HCT116 (cell line): ENCODE measurements at regions not wholly inside any gene's neighbourhood (a gene's known extent, or its start where the extent isn't known, plus 50 kb on each side); places are given as distances from the start of the nearest gene placed in this dataset.

Experiments
- CBX3 ChIP-seq: IDR thresholded peaks from 2 replicates; pipeline ENCODE4 v1.6.1; 2012; ENCODE audit warnings: low read depth
- ELF1 ChIP-seq: IDR thresholded peaks from 2 replicates; pipeline ENCODE4 v1.6.1; 2012; ENCODE audit warnings: low read depth, borderline replicate concordance
- EZH2phosphoT487 ChIP-seq: fragments of 200-600 bp; IDR thresholded peaks from 2 replicates; pipeline ENCODE4 v1.6.1; 2018; ENCODE audit warnings: antibody characterized with exemption, borderline replicate concordance
- JUND ChIP-seq: IDR thresholded peaks from 2 replicates; pipeline ENCODE4 v1.6.1; 2012
- MAX ChIP-seq: IDR thresholded peaks from 2 replicates; pipeline ENCODE4 v1.6.1; 2012
- TCF7L2 ChIP-seq: IDR thresholded peaks from 2 replicates; pipeline ENCODE4 v1.7.0; 2011; ENCODE audit warnings: borderline replicate concordance, inconsistent platforms; ENCODE audit not compliant: insufficient read depth, insufficient read length; ENCODE audit errors: extremely low read depth
- ZNF274 ChIP-seq: fragments of 200-500 bp; sonication (Bioruptor generic); IDR thresholded peaks from 2 replicates; pipeline ENCODE4 v1.6.1; 2014; ENCODE audit warnings: mild to moderate bottlenecking, low read depth, low read length, inconsistent platforms
- TF ChIP-seq, protein P1 (sequence below): IDR thresholded peaks from 2 replicates; pipeline ENCODE4 v1.6.1; 2012; ENCODE audit warnings: low read depth
- TF ChIP-seq, protein P2 (sequence below), 3 experiments: fragments of 200-600 bp in 1 of 3; sonication (generic) in 1 of 3; IDR thresholded peaks in 2 of 3; conservative IDR thresholded peaks in 1 of 3; 2 replicates each; pipeline ENCODE4 v1.5.1; 2012 to 2017; ENCODE audit warnings: low read depth in 2 of 3, low read length in 2 of 3, antibody characterized with exemption in 1 of 3, borderline replicate concordance in 1 of 3, control low read depth in 1 of 3, mild to moderate bottlenecking in 1 of 3, mixed read lengths in 1 of 3, mixed run types in 1 of 3, moderate library complexity in 1 of 3; ENCODE audit not compliant: insufficient read depth in 1 of 3

GRCh38 chr5:73378070-73378469, 70.5 kb downstream of the FOXD1 start (continued):
- TF ChIP-seq, protein P1, sequence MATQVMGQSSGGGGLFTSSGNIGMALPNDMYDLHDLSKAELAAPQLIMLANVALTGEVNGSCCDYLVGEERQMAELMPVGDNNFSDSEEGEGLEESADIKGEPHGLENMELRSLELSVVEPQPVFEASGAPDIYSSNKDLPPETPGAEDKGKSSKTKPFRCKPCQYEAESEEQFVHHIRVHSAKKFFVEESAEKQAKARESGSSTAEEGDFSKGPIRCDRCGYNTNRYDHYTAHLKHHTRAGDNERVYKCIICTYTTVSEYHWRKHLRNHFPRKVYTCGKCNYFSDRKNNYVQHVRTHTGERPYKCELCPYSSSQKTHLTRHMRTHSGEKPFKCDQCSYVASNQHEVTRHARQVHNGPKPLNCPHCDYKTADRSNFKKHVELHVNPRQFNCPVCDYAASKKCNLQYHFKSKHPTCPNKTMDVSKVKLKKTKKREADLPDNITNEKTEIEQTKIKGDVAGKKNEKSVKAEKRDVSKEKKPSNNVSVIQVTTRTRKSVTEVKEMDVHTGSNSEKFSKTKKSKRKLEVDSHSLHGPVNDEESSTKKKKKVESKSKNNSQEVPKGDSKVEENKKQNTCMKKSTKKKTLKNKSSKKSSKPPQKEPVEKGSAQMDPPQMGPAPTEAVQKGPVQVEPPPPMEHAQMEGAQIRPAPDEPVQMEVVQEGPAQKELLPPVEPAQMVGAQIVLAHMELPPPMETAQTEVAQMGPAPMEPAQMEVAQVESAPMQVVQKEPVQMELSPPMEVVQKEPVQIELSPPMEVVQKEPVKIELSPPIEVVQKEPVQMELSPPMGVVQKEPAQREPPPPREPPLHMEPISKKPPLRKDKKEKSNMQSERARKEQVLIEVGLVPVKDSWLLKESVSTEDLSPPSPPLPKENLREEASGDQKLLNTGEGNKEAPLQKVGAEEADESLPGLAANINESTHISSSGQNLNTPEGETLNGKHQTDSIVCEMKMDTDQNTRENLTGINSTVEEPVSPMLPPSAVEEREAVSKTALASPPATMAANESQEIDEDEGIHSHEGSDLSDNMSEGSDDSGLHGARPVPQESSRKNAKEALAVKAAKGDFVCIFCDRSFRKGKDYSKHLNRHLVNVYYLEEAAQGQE = no peak
- TF ChIP-seq TCF7L2 = no peak
- no peak for TF ChIP-seq JUND
- TF ChIP-seq EZH2phosphoT487 = no peak
- no peak for TF ChIP-seq ZNF274
- TF ChIP-seq CBX3 = no peak
- TF ChIP-seq ELF1 = no peak
- TF ChIP-seq, protein P2, sequence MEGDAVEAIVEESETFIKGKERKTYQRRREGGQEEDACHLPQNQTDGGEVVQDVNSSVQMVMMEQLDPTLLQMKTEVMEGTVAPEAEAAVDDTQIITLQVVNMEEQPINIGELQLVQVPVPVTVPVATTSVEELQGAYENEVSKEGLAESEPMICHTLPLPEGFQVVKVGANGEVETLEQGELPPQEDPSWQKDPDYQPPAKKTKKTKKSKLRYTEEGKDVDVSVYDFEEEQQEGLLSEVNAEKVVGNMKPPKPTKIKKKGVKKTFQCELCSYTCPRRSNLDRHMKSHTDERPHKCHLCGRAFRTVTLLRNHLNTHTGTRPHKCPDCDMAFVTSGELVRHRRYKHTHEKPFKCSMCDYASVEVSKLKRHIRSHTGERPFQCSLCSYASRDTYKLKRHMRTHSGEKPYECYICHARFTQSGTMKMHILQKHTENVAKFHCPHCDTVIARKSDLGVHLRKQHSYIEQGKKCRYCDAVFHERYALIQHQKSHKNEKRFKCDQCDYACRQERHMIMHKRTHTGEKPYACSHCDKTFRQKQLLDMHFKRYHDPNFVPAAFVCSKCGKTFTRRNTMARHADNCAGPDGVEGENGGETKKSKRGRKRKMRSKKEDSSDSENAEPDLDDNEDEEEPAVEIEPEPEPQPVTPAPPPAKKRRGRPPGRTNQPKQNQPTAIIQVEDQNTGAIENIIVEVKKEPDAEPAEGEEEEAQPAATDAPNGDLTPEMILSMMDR (IDR thresholded peaks at IDR 0.05 in 2 of 3, conservative IDR thresholded peaks at IDR 0.05 in 1 of 3; ENCODE audit: borderline replicate concordance in 1 of 3, insufficient read depth in 1 of 3, low read depth in 2 of 3, low read length in 2 of 3) = no peak
- no peak for TF ChIP-seq MAX
